Trophoblast cell (in vitro differentiated cells and primary cell): ENCODE measurements at regions not wholly inside any gene's neighbourhood (a gene's known extent, or its start where the extent isn't known, plus 50 kb on each side); places are given as distances from the start of the nearest gene placed in this dataset.
"Not testable (repeated sequence)": the region's sequence is repeated elsewhere in the genome, so short reads cannot be mapped to it uniquely, and the experiment has no call there.

ENCODE experiments used
- DNase-seq, 2 donors: peaks; one replicate each; pipeline ENCODE4 v3.0.0-alpha.2; 2016
- H2AFZ ChIP-seq: 2 replicates; pipeline ENCODE4 v1.6.1; 2013; ENCODE audit warnings: low read length, moderate library complexity, mild to moderate bottlenecking; ENCODE audit not compliant: insufficient read depth, poor library complexity
- H2AK5ac ChIP-seq: 2 replicates; pipeline ENCODE4 v1.6.1; 2013; ENCODE audit warnings: mild to moderate bottlenecking, low read length
- H2BK120ac ChIP-seq: 2 replicates; pipeline ENCODE4 v1.6.1; 2013; ENCODE audit warnings: low read length, mild to moderate bottlenecking, moderate library complexity; ENCODE audit not compliant: insufficient read depth, poor library complexity
- H2BK12ac ChIP-seq: 2 replicates; pipeline ENCODE4 v1.6.1; 2013; ENCODE audit warnings: mild to moderate bottlenecking, low read length, moderate library complexity
- H2BK5ac ChIP-seq: 2 replicates; pipeline ENCODE4 v1.6.1; 2013; ENCODE audit warnings: low read length, low read depth, moderate library complexity, mild to moderate bottlenecking; ENCODE audit not compliant: poor library complexity
- H3K14ac ChIP-seq: 2 replicates; pipeline ENCODE4 v1.6.1; 2013; ENCODE audit warnings: mild to moderate bottlenecking, low read length
- H3K18ac ChIP-seq: 2 replicates; pipeline ENCODE4 v1.6.1; 2013; ENCODE audit warnings: mild to moderate bottlenecking, low read length
- H3K23ac ChIP-seq: 2 replicates; pipeline ENCODE4 v1.6.1; 2013; ENCODE audit warnings: low read length
- H3K27ac ChIP-seq: 2 replicates; pipeline ENCODE4 v1.5.1; 2013; ENCODE audit warnings: low read depth, mild to moderate bottlenecking, inconsistent platforms, low read length, moderate library complexity
- H3K27me3 ChIP-seq: 2 replicates; pipeline ENCODE4 v1.6.1; 2013; ENCODE audit warnings: inconsistent platforms, mild to moderate bottlenecking, low read length, moderate library complexity; ENCODE audit not compliant: insufficient read depth
- H3K36me3 ChIP-seq, 2 experiments: 1 replicate in 1 of 2; 2 replicates in 1 of 2; pipeline ENCODE4 v1.6.1; 2013; ENCODE audit warnings: low read length in 2 of 2, mild to moderate bottlenecking in 2 of 2, moderate library complexity in 1 of 2; ENCODE audit not compliant: insufficient read depth in 2 of 2, control insufficient read depth in 1 of 2
- H3K4ac ChIP-seq: 2 replicates; pipeline ENCODE4 v1.6.1; 2013; ENCODE audit warnings: low read depth, mild to moderate bottlenecking, low read length, moderate library complexity
- H3K4me1 ChIP-seq, 2 experiments: 1 replicate in 1 of 2; 2 replicates in 1 of 2; pipeline ENCODE4 v1.6.1; 2013; ENCODE audit warnings: low read length in 2 of 2, mild to moderate bottlenecking in 2 of 2, moderate library complexity in 1 of 2; ENCODE audit not compliant: insufficient read depth in 2 of 2, control insufficient read depth in 1 of 2
- H3K4me2 ChIP-seq: 2 replicates; pipeline ENCODE4 v1.6.1; 2013; ENCODE audit warnings: inconsistent platforms, mild to moderate bottlenecking, low read length, moderate library complexity
- H3K4me3 ChIP-seq: 2 replicates; pipeline ENCODE4 v1.5.1; 2013; ENCODE audit warnings: mild to moderate bottlenecking, low read depth, low read length, inconsistent platforms
- H3K79me1 ChIP-seq: one replicate; pipeline ENCODE4 v1.6.1; 2013; ENCODE audit warnings: low read length
- H3K79me2 ChIP-seq: 2 replicates; pipeline ENCODE4 v1.6.1; 2013; ENCODE audit warnings: low read length, mild to moderate bottlenecking; ENCODE audit not compliant: control insufficient read depth, insufficient read depth, poor library complexity
- H3K9ac ChIP-seq: 2 replicates; pipeline ENCODE4 v1.6.1; 2013; ENCODE audit warnings: mild to moderate bottlenecking, low read length
- H3K9me3 ChIP-seq: 2 replicates; pipeline ENCODE4 v1.6.1; 2013; ENCODE audit warnings: low read depth, mild to moderate bottlenecking, control low read depth, inconsistent platforms, low read length; ENCODE audit not compliant: insufficient read depth
- H4K12ac ChIP-seq: 2 replicates; pipeline ENCODE4 v1.6.1; 2013; ENCODE audit warnings: low read depth, mild to moderate bottlenecking, low read length, moderate library complexity
- H4K8ac ChIP-seq: 2 replicates; pipeline ENCODE4 v1.6.1; 2013; ENCODE audit warnings: low read depth, mild to moderate bottlenecking, low read length, moderate library complexity
- H4K91ac ChIP-seq: one replicate; pipeline ENCODE4 v1.6.1; 2013; ENCODE audit warnings: low read depth, mild to moderate bottlenecking, low read length, moderate library complexity
- WGBS: extraction: QIAGEN DNeasy Blood & Tissue Kit; methylation state at CpG from one replicate; pipeline ENCODE4 v1.1.7; 2013; ENCODE audit warnings: missing lambda C conversion rate; ENCODE audit not compliant: insufficient read length, insufficient coverage; ENCODE audit errors: extremely low coverage; 5-methylcytosine and 5-hydroxymethylcytosine counted together

DNA sequence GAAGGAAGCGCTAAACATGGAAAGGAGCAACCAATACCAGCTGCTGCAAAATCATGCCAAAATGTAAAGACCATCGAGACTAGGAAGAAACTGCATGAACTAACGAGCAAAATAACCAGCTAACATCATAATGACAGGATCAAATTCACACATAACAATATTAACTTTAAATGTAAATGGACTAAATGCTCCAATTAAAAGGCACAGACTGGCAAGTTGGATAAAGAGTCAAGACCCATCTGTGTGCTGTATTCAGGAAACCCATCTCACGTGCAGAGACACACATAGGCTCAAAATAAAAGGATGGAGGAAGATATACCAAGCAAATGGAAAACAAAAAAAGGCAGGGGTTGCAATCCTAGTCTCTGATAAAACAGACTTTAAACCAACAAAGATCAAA, 570.0 kb upstream of the CDH11 start:
- H2AK5ac ChIP-seq, H3K27ac ChIP-seq, H3K23ac ChIP-seq, H3K36me3 ChIP-seq, H3K14ac ChIP-seq, H2BK120ac ChIP-seq, H3K9me3 ChIP-seq, H3K4me2 ChIP-seq, H3K4me1 ChIP-seq, H3K9ac ChIP-seq, H2AFZ ChIP-seq, H4K12ac ChIP-seq, H4K91ac ChIP-seq, H3K79me2 ChIP-seq, H3K4ac ChIP-seq, H3K18ac ChIP-seq, H3K27me3 ChIP-seq, H4K8ac ChIP-seq, DNase-seq, H2BK5ac ChIP-seq, H3K79me1 ChIP-seq, H2BK12ac ChIP-seq, H3K4me3 ChIP-seq: not testable (repeated sequence)
- WGBS, result no CpG with 5 or more reads among the region's 4 CpGs

- DNase-seq, result no peak
- Histone ChIP-seq H3K4me1 (no peaks in the 10 kb centered on the region), H3K79me2 (no peaks in the 10 kb centered on the region), H3K9me3 (peaks cover 3% of the 10 kb centered on the region), H3K79me1 (no peaks in the 10 kb centered on the region), H3K9ac (no peak overlapping the region), H3K18ac (no peak overlapping the region), H3K27ac (no peak overlapping the region), H3K4ac (no peak overlapping the region), H3K4me3 (no peak overlapping the region), H4K91ac (no peak overlapping the region), H3K4me2 (no peak overlapping the region), H2AK5ac (no peak overlapping the region), H4K12ac (no peak overlapping the region), H3K27me3 (no peaks in the 10 kb centered on the region), H4K8ac (no peak overlapping the region), H3K14ac (no peak overlapping the region), H3K36me3 (no peaks in the 10 kb centered on the region), H2BK120ac (no peak overlapping the region), H2BK12ac (no peak overlapping the region), H2AFZ (no peak overlapping the region), H2BK5ac (no peak overlapping the region), H3K23ac (no peak overlapping the region)
- no CpG with 5 or more reads among the region's 8 CpGs for WGBS
Observed at GRCh38 chr16:65689726-65690125, 567.9 kb upstream of the CDH11 start.

DNA sequence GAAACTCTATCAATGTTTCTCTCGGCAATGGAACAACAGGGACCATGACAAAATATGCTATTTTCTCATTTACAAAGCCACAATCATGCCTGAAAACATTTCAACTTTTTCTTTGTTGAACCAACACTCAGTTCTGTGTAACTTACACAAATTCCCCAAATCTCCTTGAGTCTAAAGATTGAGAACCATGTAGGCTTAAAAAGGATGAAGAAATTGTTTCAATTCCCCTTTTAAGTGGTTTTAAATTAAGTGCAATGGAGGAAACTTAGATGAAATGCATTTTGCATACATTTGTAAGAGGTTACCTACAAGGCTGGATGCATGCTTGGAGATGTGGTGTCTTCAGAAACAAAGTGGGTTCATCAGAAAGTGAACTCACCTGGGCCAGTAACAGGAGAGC, 566.4 kb upstream of the CDH11 start:
- Histone ChIP-seq H2AK5ac (no peak overlapping the region), H2BK12ac (no peak overlapping the region), H3K27me3 (no peaks in the 10 kb centered on the region), H2AFZ (no peak overlapping the region), H3K14ac (no peak overlapping the region), H4K8ac (no peak overlapping the region), H3K9ac (no peak overlapping the region), H4K12ac (no peak overlapping the region), H2BK120ac (no peak overlapping the region), H3K79me2 (no peaks in the 10 kb centered on the region), H3K18ac (no peak overlapping the region), H3K79me1 (no peaks in the 10 kb centered on the region), H3K4me3 (no peak overlapping the region), H3K36me3 (no peaks in the 10 kb centered on the region), H4K91ac (no peak overlapping the region), H3K27ac (no peak overlapping the region), H3K23ac (no peak overlapping the region), H3K4me1 (no peaks in the 10 kb centered on the region), H3K9me3 (peaks cover 3% of the 10 kb centered on the region), H3K4me2 (no peak overlapping the region), H3K4ac (no peak overlapping the region), H2BK5ac (no peak overlapping the region)
- no peak for DNase-seq
- no CpG with 5 or more reads among the region's 1 CpG for WGBS

- no peak for DNase-seq
- H3K9ac ChIP-seq, result no peak overlapping the region
- H3K4me3 ChIP-seq, result no peak overlapping the region
- no peak overlapping the region for H2AK5ac ChIP-seq
- H3K36me3 ChIP-seq, result no peaks in the 10 kb centered on the region
- no peak overlapping the region for H2BK5ac ChIP-seq
- no peak overlapping the region for H3K4me2 ChIP-seq
- no peak overlapping the region for H4K8ac ChIP-seq
- H3K79me2 ChIP-seq, result no peaks in the 10 kb centered on the region
- no peak overlapping the region for H4K12ac ChIP-seq
- no peaks in the 10 kb centered on the region for H3K27me3 ChIP-seq
- no peak overlapping the region for H3K14ac ChIP-seq
- no peak overlapping the region for H3K4ac ChIP-seq
- H3K9me3 ChIP-seq, result peaks cover 3% of the 10 kb centered on the region
- no peak overlapping the region for H2AFZ ChIP-seq
- H3K18ac ChIP-seq, result no peak overlapping the region
- no peaks in the 10 kb centered on the region for H3K79me1 ChIP-seq
- no peak overlapping the region for H3K27ac ChIP-seq
- H2BK120ac ChIP-seq, result no peak overlapping the region
- no peak overlapping the region for H3K23ac ChIP-seq
- H2BK12ac ChIP-seq, result no peak overlapping the region
- no peak overlapping the region for H4K91ac ChIP-seq
- no peaks in the 10 kb centered on the region for H3K4me1 ChIP-seq
Observed at GRCh38 chr16:65684230-65684629, 562.4 kb upstream of the CDH11 start.

DNA sequence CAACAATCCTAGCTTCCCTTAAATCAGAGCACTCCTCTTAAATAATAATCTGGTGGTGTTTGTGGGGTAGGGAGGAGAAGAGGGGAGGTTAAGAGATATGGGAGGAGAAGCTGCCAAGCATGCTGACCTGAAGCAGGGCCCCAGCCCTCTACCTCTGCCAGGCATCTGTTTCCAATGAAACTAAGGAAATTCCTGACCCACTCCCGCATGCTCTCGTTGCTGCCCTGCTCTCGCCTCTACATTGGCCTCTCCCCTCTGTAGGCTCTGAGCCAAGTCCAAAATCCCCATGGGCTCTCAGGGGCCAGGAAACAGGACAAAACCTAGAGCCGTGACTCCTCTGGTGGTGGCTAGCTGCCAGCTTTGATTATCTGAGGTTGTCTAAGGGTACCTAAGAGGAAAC, 559.5 kb upstream of the CDH11 start:
- Histone ChIP-seq H4K91ac (no peak overlapping the region), H3K14ac (no peak overlapping the region), H2BK5ac (no peak overlapping the region), H3K27me3 (no peaks in the 10 kb centered on the region), H3K4me3 (no peak overlapping the region), H3K4me2 (no peak overlapping the region), H4K12ac (no peak overlapping the region), H3K4ac (no peak overlapping the region), H3K79me2 (no peaks in the 10 kb centered on the region), H2BK120ac (no peak overlapping the region), H3K79me1 (no peaks in the 10 kb centered on the region), H2AK5ac (no peak overlapping the region), H3K23ac (no peak overlapping the region), H3K27ac (no peak overlapping the region), H2BK12ac (no peak overlapping the region), H3K9me3 (no peaks in the 10 kb centered on the region), H3K9ac (no peak overlapping the region), H3K18ac (no peak overlapping the region), H2AFZ (no peak overlapping the region), H3K36me3 (no peaks in the 10 kb centered on the region), H3K4me1 (no peaks in the 10 kb centered on the region), H4K8ac (no peak overlapping the region)
- WGBS, result no CpG with 5 or more reads among the region's 4 CpGs
- no peak for DNase-seq
